Prostate gland (tissue), 2 donors: ENCODE measurements at regions not wholly inside any gene's neighbourhood (a gene's known extent, or its start where the extent isn't known, plus 50 kb on each side); places are given as distances from the start of the nearest gene placed in this dataset.

Experiments
- DNase-seq: peaks from one replicate; pipeline ENCODE4 v3.0.0-alpha.2; 2019; ENCODE audit warnings: low spot score
- H3K27ac ChIP-seq, 2 donors: fragments of 200-600 bp; sonication (generic); 2 replicates each; pipeline ENCODE4 v1.5.1; 2017 to 2019
- H3K27me3 ChIP-seq: fragments of 200-600 bp; sonication (generic); replicated peaks from 2 replicates; pipeline ENCODE4 v1.5.1; 2019; ENCODE audit not compliant: insufficient read depth
- H3K36me3 ChIP-seq, 2 donors: fragments of 200-600 bp; sonication (generic); 1 replicate in 1 of 2; 2 replicates in 1 of 2; pipeline versions ENCODE4 v1.5.1 to v1.8.1; 2017 to 2019
- H3K4me1 ChIP-seq: fragments of 200-600 bp; sonication (generic); replicated peaks from 2 replicates; pipeline ENCODE4 v1.5.1; 2019
- H3K4me3 ChIP-seq, 2 donors: fragments of 200-600 bp; sonication (generic); 2 replicates each; pipeline ENCODE4 v1.5.1; 2017 to 2019
- H3K9me3 ChIP-seq: fragments of 200-600 bp; sonication (generic); 2 replicates; pipeline ENCODE4 v1.5.1; 2017
- POLR2A ChIP-seq: fragments of 450-650 bp; IDR thresholded peaks from one replicate; pipeline ENCODE4 v1.6.1; 2016; ENCODE audit warnings: antibody characterized with exemption, mild to moderate bottlenecking
- POLR2AphosphoS5 ChIP-seq: sonication (generic); formaldehyde crosslinking; IDR thresholded peaks from one replicate; pipeline ENCODE4 v1.6.1; 2017; ENCODE audit warnings: antibody characterized with exemption
- WGBS: methylation state at CpG from one replicate; pipeline ENCODE4 v1.1.5; 2018; 5-methylcytosine and 5-hydroxymethylcytosine counted together
- intact Hi-C: fragments of 100-400 bp; cut with DNase I; formaldehyde crosslinking; loops from one replicate; pipeline ENCODE4 v1.14.2; 2022
- TF ChIP-seq, protein P1 (sequence below), 4 experiments: fragments of 200-600 bp in 2 of 4; fragments of 450-650 bp in 2 of 4; sonication (generic) in 2 of 4; IDR thresholded peaks; 1 replicate in 3 of 4; 2 replicates in 1 of 4; pipeline ENCODE4 v1.5.1; 2016 to 2019; ENCODE audit warnings: antibody characterized with exemption in 4 of 4, mild to moderate bottlenecking in 2 of 4, moderate library complexity in 2 of 4

DNA sequence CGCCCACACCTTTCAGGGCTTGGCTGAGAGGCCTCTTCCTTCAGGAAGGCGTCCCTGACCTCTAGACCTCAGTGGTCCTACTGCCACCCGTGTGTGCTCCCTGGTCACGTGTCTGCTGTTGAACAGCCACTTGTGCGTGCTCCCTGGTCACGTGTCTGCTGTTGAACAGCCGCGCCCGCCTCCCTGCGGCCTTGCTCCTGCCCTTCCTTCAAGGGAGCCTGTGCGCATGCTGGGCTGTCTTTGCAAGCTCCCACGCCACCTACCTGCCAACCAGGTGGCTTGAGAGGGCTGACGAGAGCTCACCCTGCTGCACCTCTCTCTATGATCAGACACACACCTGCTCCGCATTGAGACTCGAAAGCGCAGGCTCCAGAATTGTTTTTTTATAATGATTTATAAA, 179.3 kb downstream of the BMP7 start:
- no peak overlapping the region for H3K4me3 ChIP-seq
- H3K27me3 ChIP-seq, result no peaks in the 10 kb centered on the region
- WGBS, result 82% methylated on average over 16 of the region's 16 CpGs
- no peak for TF ChIP-seq POLR2AphosphoS5
- TF ChIP-seq, protein P1, sequence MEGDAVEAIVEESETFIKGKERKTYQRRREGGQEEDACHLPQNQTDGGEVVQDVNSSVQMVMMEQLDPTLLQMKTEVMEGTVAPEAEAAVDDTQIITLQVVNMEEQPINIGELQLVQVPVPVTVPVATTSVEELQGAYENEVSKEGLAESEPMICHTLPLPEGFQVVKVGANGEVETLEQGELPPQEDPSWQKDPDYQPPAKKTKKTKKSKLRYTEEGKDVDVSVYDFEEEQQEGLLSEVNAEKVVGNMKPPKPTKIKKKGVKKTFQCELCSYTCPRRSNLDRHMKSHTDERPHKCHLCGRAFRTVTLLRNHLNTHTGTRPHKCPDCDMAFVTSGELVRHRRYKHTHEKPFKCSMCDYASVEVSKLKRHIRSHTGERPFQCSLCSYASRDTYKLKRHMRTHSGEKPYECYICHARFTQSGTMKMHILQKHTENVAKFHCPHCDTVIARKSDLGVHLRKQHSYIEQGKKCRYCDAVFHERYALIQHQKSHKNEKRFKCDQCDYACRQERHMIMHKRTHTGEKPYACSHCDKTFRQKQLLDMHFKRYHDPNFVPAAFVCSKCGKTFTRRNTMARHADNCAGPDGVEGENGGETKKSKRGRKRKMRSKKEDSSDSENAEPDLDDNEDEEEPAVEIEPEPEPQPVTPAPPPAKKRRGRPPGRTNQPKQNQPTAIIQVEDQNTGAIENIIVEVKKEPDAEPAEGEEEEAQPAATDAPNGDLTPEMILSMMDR (IDR thresholded peaks at IDR 0.05), result no peak
- TF ChIP-seq POLR2A, result no peak
- H3K27ac ChIP-seq, result no peak overlapping the region
- H3K4me1 ChIP-seq, result no peaks in the 10 kb centered on the region
- H3K36me3 ChIP-seq, result no peaks in the 10 kb centered on the region
- intact Hi-C loops, result no loop called here
- no peaks in the 10 kb centered on the region for H3K9me3 ChIP-seq
- no peak for DNase-seq

DNA sequence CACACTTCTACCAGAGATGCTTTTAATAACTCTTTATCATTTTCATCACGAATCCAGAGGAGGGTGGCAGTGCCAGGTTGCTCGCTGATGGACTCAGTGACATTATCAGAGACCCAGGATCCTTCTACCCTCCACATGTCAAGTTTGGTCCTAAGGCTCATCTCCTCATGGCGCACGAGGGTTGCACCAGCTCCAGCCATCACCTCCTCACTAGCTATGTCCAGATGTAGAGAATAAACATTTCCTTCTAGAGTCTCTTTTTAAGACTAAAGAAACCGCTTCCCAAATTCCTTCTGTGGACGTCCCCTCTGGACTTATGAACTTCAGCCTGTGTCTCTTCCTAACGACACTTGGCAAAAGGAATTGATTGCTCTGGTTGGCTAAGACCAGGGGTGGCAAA, 178.7 kb downstream of the BMP7 start:
- TF ChIP-seq POLR2AphosphoS5 (no peak), POLR2A (no peak)
- TF ChIP-seq, protein P1 (IDR thresholded peaks at IDR 0.05), result no peak
- H3K4me3 ChIP-seq, result no peak overlapping the region
- DNase-seq, result no peak
- H3K27me3 ChIP-seq, result no peaks in the 10 kb centered on the region
- H3K36me3 ChIP-seq, result no peaks in the 10 kb centered on the region
- H3K27ac ChIP-seq, result no peak overlapping the region
- WGBS, result 84% methylated on average over 7 of the region's 7 CpGs
- no peaks in the 10 kb centered on the region for H3K4me1 ChIP-seq
- no peaks in the 10 kb centered on the region for H3K9me3 ChIP-seq
- intact Hi-C loops, result loop anchor here (2.0 kb wide), 1 partner anchor 259 kb away; no protein-coding TSS in a partner anchor

GRCh38 chr20:57088436-57088835, 178.0 kb downstream of the BMP7 start:
- H3K4me3 ChIP-seq, result no peak overlapping the region
- no peak for DNase-seq
- TF ChIP-seq POLR2AphosphoS5, result no peak
- intact Hi-C loops, result loop anchor here (2.0 kb wide), 1 partner anchor 258 kb away; no protein-coding TSS in a partner anchor
- H3K27ac ChIP-seq, result no peak overlapping the region
- 22% methylated on average over 6 of the region's 6 CpGs for WGBS
- H3K4me1 ChIP-seq, result no peaks in the 10 kb centered on the region
- H3K9me3 ChIP-seq, result no peaks in the 10 kb centered on the region
- no peaks in the 10 kb centered on the region for H3K36me3 ChIP-seq
- no peaks in the 10 kb centered on the region for H3K27me3 ChIP-seq

GRCh38 chr20:57089699-57090144, 176.7 kb downstream of the BMP7 start:
- TF ChIP-seq POLR2A, result no peak
- TF ChIP-seq, protein P1 (IDR thresholded peaks at IDR 0.05), result peak; percentile 92 to 95 (median 94)
- intact Hi-C loops, result loop anchor here (2.0 kb wide), 1 partner anchor 257 kb away; no protein-coding TSS in a partner anchor
- Histone ChIP-seq H3K27ac (no peak overlapping the region), H3K27me3 (no peaks in the 10 kb centered on the region), H3K4me3 (no peak overlapping the region), H3K4me1 (no peaks in the 10 kb centered on the region), H3K9me3 (no peaks in the 10 kb centered on the region), H3K36me3 (no peaks in the 10 kb centered on the region)
- 14% methylated on average over 12 of the region's 12 CpGs for WGBS
- peak; percentile 62 for DNase-seq

DNA sequence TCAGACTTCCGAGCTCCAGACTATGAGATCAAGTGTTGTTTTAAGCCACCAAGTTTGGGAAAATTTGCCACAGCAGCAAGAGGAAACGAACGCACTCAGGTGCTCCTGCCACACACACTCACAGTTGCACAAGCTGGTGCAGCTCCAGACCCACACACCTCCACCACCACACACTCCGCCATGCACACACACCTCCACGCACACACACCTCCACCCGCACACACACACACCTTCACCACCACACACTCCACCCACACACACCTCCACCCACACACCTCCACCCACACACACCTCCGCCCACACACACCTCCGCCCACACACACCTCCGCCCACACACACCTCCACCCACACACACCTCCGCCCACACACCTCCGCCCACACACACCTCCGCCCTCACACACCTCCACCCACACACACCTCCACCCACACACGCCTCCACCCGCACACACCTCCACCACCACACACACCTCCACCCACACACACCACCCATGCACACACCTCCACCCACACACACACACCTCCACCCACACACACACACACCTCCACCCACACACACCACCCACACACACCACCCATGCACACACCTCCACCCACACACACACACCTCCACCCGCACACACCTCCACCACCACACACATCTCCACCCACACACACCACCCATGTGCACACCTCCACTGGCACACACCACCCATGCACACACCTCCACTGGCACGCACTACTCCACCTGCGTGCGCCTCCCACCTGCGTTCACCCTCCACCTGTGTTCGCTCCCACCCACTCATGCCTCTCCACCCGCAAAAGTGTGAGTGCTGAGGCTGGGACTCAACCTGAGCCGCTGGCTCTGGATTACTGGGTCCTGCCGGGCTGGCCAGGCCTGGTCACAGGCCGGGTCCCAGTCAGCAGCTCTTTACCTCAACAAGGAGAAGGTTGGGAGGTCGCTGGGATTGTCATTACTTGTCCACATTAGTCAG, 175.6 kb downstream of the BMP7 start:
- no peaks in the 10 kb centered on the region for H3K9me3 ChIP-seq
- 85% methylated on average over 25 of the region's 25 CpGs for WGBS
- DNase-seq, result no peak
- intact Hi-C loops, result no loop called here
- H3K27ac ChIP-seq, result no peak overlapping the region
- H3K4me3 ChIP-seq, result no peak overlapping the region
- no peaks in the 10 kb centered on the region for H3K36me3 ChIP-seq
- no peaks in the 10 kb centered on the region for H3K27me3 ChIP-seq
- TF ChIP-seq POLR2A, result no peak
- TF ChIP-seq, protein P1 (IDR thresholded peaks at IDR 0.05), result no peak
- no peak for TF ChIP-seq POLR2AphosphoS5
- no peaks in the 10 kb centered on the region for H3K4me1 ChIP-seq
